ENCODE measurements at regions not wholly inside any gene's neighbourhood (a gene's known extent, or its start where the extent isn't known, plus 50 kb on each side); places are given as distances from the start of the nearest gene placed in this dataset.

- Histone ChIP-seq H3K79me2 (ENCODE audit: insufficient read depth, low read length) (no peaks in the 10 kb centered on the region), H3K4me1 (ENCODE audit: insufficient read depth, low read length) (no peaks in the 10 kb centered on the region), H2AFZ (ENCODE audit: low read depth, low read length) (no peak overlapping the region), H3K4me3 (ENCODE audit: low read depth in 1 of 2, low read length in 2 of 2) (no peak overlapping the region), H3K27me3 (ENCODE audit: insufficient read depth, low read length, poor library complexity) (no peaks in the 10 kb centered on the region), H3K9me3 (ENCODE audit: insufficient read depth, low read length, severe bottlenecking) (no peaks in the 10 kb centered on the region), H4K20me1 (ENCODE audit: insufficient read depth, low read length) (no peaks in the 10 kb centered on the region), H3K36me3 (ENCODE audit: insufficient read depth, low read length) (no peaks in the 10 kb centered on the region), H3K9ac (ENCODE audit: low read depth, low read length) (no peak overlapping the region), H3K27ac (ENCODE audit: low read length) (no peak overlapping the region), H3K4me2 (ENCODE audit: insufficient read depth, low read length) (no peak overlapping the region)
- no peak for ATAC-seq (ENCODE audit: insufficient read depth, low read depth)
- peak; percentile 22 for DNase-seq
- no peak for TF ChIP-seq EZH2 (IDR thresholded peaks at IDR 0.05; ENCODE audit: borderline replicate concordance, low read depth, low read length, severe bottlenecking)
- TF ChIP-seq, protein P1, sequence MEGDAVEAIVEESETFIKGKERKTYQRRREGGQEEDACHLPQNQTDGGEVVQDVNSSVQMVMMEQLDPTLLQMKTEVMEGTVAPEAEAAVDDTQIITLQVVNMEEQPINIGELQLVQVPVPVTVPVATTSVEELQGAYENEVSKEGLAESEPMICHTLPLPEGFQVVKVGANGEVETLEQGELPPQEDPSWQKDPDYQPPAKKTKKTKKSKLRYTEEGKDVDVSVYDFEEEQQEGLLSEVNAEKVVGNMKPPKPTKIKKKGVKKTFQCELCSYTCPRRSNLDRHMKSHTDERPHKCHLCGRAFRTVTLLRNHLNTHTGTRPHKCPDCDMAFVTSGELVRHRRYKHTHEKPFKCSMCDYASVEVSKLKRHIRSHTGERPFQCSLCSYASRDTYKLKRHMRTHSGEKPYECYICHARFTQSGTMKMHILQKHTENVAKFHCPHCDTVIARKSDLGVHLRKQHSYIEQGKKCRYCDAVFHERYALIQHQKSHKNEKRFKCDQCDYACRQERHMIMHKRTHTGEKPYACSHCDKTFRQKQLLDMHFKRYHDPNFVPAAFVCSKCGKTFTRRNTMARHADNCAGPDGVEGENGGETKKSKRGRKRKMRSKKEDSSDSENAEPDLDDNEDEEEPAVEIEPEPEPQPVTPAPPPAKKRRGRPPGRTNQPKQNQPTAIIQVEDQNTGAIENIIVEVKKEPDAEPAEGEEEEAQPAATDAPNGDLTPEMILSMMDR (IDR thresholded peaks at IDR 0.05; ENCODE audit: borderline replicate concordance, extremely low read depth, low read length, poor library complexity, severe bottlenecking), result peak; percentile 69
These were observed 68.5 kb upstream of the BMPER start for GRCh38 chr7:33836797-33837355.

DNA sequence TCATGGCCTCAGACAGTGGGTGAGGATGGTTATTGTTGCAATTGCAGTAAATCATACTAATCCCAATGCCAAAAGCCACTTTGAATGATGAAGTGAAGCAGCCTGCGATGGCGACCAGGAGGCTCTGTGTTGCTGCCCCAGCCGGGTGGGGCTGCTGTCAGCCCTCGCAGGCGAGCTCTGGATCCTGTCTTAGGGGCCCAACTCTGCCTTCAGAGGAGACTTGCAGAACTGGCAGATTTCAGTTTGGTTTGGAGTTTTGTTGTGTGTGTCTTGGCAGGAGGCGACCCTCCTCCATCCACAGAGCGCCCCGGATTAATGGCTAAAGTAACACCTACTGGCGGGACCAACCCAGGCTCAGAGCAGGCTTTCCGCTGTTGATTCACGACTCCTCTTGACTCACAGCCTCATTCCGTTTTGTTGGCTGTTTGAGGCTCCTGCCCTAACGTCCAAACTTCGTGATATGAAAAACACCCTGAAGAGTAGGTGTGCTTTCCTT lies 67.9 kb upstream of the BMPER start:
- Histone ChIP-seq H3K4me2 (ENCODE audit: insufficient read depth, low read length) (no peak overlapping the region), H2AFZ (ENCODE audit: low read depth, low read length) (no peak overlapping the region)
- no peak for DNase-seq

GRCh38 chr7:33841031-33841430 lies 64.3 kb upstream of the BMPER start:
- DNase-seq (no peak), ATAC-seq (ENCODE audit: insufficient read depth, low read depth) (no peak)
- no peak overlapping the region for H3K9ac ChIP-seq (ENCODE audit: low read depth, low read length)
- no peak overlapping the region for H3K27ac ChIP-seq (ENCODE audit: low read length)
- H3K36me3 ChIP-seq (ENCODE audit: insufficient read depth, low read length), result no peaks in the 10 kb centered on the region
- H3K4me3 ChIP-seq (ENCODE audit: low read depth in 1 of 2, low read length in 2 of 2), result no peak overlapping the region
- H3K79me2 ChIP-seq (ENCODE audit: insufficient read depth, low read length), result no peaks in the 10 kb centered on the region
- no peaks in the 10 kb centered on the region for H3K4me1 ChIP-seq (ENCODE audit: insufficient read depth, low read length)
- H3K4me2 ChIP-seq (ENCODE audit: insufficient read depth, low read length), result no peak overlapping the region
- TF ChIP-seq EZH2 (IDR thresholded peaks at IDR 0.05; ENCODE audit: borderline replicate concordance, low read depth, low read length, severe bottlenecking), result no peak
- TF ChIP-seq, protein P1 (IDR thresholded peaks at IDR 0.05; ENCODE audit: borderline replicate concordance, extremely low read depth, low read length, poor library complexity, severe bottlenecking), result no peak
- no peaks in the 10 kb centered on the region for H3K9me3 ChIP-seq (ENCODE audit: insufficient read depth, low read length, severe bottlenecking)
- H3K27me3 ChIP-seq (ENCODE audit: insufficient read depth, low read length, poor library complexity), result no peaks in the 10 kb centered on the region
- H2AFZ ChIP-seq (ENCODE audit: low read depth, low read length), result no peak overlapping the region
- no peaks in the 10 kb centered on the region for H4K20me1 ChIP-seq (ENCODE audit: insufficient read depth, low read length)

More for the DNA sequence above, 67.9 kb upstream of the BMPER start:
- no peak overlapping the region for H3K4me3 ChIP-seq (ENCODE audit: low read depth in 1 of 2, low read length in 2 of 2)
- TF ChIP-seq EZH2 (IDR thresholded peaks at IDR 0.05; ENCODE audit: borderline replicate concordance, low read depth, low read length, severe bottlenecking), result no peak
- TF ChIP-seq, protein P1 (IDR thresholded peaks at IDR 0.05; ENCODE audit: borderline replicate concordance, extremely low read depth, low read length, poor library complexity, severe bottlenecking), result no peak
- H3K4me1 ChIP-seq (ENCODE audit: insufficient read depth, low read length), result no peaks in the 10 kb centered on the region
- no peaks in the 10 kb centered on the region for H3K36me3 ChIP-seq (ENCODE audit: insufficient read depth, low read length)
- no peaks in the 10 kb centered on the region for H4K20me1 ChIP-seq (ENCODE audit: insufficient read depth, low read length)
- H3K9me3 ChIP-seq (ENCODE audit: insufficient read depth, low read length, severe bottlenecking), result no peaks in the 10 kb centered on the region
- no peak overlapping the region for H3K27ac ChIP-seq (ENCODE audit: low read length)
- H3K27me3 ChIP-seq (ENCODE audit: insufficient read depth, low read length, poor library complexity), result no peaks in the 10 kb centered on the region
- H3K79me2 ChIP-seq (ENCODE audit: insufficient read depth, low read length), result no peaks in the 10 kb centered on the region
- ATAC-seq (ENCODE audit: insufficient read depth, low read depth), result no peak
- no peak overlapping the region for H3K9ac ChIP-seq (ENCODE audit: low read depth, low read length)
